GM12892 (cell line): ENCODE measurements at regions not wholly inside any gene's neighbourhood (a gene's known extent, or its start where the extent isn't known, plus 50 kb on each side); places are given as distances from the start of the nearest gene placed in this dataset.
"Not testable (repeated sequence)": the region's sequence is repeated elsewhere in the genome, so short reads cannot be mapped to it uniquely, and the experiment has no call there.

ENCODE experiments used
- DNase-seq: peaks from one replicate; pipeline ENCODE4 v3.0.0; 2011; ENCODE audit not compliant: insufficient read length
- FAIRE-seq: peaks from 2 replicates; lab custom pipeline; 2011; peaks lifted over from hg19 to GRCh38; lab: Jason Lieb, UNC
- POLR2A ChIP-seq: IDR thresholded peaks from 2 replicates; pipeline ENCODE4 v1.6.1; 2011; ENCODE audit warnings: low read depth, low read length, control low read depth
- POLR2AphosphoS5 ChIP-seq: IDR thresholded peaks from 2 replicates; pipeline ENCODE4 v1.6.1; 2011; ENCODE audit warnings: low read depth, low read length, control low read depth
- TAF1 ChIP-seq: IDR thresholded peaks from 2 replicates; pipeline ENCODE4 v1.6.1; 2011; ENCODE audit warnings: low read depth, mild to moderate bottlenecking, control low read depth, low read length, borderline replicate concordance

DNA sequence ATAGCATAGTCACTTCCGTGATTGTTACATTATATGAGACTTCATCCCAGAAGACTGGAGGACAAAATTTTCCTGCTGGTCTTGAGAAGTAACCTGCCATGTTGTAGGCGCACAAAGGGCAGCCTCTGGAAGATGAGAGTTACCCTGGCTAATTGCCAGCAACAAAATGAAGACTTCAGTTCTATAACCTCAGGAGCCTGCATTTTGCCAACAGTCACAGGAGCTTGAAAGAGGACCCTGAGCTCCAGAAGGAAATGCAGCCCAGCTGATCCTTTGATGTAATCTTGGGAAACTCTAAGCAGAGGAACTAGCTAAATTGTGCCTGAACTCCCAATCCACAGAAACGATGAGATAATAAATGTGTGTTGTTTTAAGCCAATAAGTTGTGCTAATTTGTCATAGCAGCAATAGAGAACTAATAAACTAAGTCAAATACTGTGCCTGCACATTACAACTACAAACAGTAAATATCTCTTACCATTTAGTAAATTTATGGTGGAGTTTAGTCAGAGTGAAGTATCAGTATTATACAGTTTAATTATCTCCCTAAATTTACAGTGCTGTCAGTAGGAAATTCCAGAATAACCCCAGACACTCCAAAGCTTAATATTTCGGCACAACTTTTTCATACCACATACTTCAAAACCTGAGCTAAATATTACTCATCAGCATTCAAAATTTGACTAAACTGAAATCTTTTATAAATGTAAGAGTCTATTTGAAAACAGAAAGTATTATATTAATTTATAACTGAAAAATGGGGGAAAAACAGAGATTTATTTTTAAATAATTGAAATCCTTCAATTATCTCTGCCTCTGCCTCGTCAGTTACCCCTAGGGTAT lies 90.1 kb upstream of the MAPK10 start:
- DNase-seq: no peak
- no peak for FAIRE-seq
- TF ChIP-seq POLR2A (no peak), TAF1 (no peak), POLR2AphosphoS5 (no peak)

DNA sequence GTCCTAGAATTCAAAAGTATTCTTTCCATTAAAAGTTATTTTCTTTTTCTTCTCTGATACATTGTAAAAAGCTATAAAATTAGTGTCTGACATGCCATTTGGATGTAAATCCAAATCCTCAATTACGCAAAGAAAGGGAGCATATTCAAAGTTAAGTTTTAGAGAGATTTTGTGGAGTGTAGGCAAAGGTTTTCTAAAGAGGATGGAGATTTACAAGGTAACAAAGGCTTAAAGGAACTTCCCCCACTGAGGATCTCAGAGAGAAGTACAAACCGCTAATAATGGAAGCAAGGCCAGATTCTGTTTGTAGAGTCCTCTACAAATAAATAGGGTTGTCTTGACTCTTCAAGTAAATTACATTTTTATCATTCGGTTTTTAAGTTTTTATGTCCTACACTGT lies 91.0 kb upstream of the MAPK10 start:
- TF ChIP-seq TAF1 (no peak), POLR2AphosphoS5 (no peak), POLR2A (no peak)
- FAIRE-seq (no peak), DNase-seq (no peak)

DNA sequence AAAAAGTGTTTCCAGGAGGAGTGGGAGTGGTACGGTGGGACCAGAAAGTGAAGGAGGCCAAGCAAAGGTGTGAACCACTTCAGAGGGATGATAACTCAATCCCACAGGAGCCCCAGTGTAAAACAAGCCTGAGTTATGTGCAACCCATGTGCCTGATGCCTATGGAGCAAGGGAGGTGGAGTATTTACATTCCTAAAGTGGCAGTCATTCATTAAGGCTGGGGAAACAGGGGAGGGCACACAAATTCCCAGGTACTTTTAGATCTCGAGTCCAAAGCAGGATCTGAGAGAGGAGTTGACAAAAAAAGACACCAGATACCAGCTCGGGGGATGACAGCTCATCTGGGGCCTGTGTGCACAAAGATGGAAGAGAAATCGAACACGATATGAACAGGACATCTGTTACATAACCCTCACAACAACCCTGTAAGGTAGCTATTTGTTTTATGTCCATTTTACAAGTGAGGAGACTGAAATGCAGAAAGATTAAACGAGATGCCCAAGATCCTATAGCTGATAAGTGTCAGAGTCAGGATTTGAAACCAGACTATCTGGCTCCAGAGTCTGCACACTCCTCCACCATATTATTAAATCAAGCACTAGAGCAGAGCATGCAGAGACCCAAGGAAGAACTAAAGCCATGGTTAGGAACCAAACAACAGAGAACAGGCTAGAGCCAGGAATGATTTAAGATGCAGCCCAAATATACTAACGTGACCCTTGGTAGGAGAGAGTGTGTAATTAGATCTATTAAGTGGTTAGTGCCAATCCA lies 91.9 kb upstream of the MAPK10 start:
- no peak for TF ChIP-seq POLR2AphosphoS5
- TF ChIP-seq TAF1: no peak
- TF ChIP-seq POLR2A: no peak
- DNase-seq (no peak), FAIRE-seq (no peak)

DNA sequence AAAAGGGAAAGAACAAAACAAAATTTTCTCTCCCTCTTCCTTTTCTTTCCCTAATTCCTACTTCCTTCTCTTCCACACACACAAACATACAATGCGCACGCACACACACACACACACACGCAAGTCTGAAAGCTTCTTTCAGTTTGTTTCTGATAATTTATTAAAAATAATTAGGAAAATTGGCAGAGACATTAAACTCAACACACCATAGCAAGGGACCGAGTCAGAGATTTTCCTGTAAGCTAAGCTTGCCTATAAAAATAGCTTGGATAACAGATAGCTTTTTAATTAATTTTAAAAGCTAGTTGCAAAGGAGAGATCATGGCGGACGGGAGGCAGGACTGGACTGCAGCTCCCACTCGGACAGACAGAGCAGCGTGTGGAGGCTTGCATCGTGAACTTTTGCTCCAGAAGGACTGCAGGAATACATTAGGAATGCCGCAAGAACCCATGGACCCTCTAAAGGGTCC lies 92.6 kb upstream of the MAPK10 start:
- DNase-seq (no peak), FAIRE-seq (no peak)
- TF ChIP-seq TAF1 (no peak), POLR2A (no peak), POLR2AphosphoS5 (no peak)

DNA sequence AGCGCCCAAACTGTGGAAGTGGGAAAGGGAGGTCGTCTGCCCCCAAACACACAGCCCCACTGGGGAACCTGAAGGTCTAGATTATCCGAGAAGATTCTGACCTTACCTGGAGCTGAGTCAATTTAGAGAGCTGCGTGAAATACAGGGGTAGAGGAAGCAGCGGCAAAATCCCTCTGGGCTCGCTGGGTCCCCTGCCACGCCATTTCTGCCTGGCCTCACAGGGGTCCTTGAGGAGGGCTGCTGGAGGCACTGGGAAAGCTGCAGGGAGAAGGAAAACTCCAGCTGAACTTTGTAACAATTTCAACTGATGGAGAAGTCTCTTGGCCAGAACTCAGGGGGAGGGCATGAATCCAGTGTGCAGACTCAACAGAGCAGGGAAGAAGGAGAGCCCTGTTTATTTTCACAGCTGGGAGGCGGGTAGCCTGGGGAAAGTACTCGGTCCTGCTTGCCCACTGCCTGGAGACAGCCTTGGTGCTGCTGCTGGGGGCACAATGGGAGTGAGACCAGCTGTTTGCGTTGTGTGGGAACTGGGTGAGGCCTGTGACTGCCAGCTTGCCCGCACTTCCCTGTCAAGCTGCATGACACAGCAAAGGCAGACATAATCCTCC lies 93.2 kb upstream of the MAPK10 start:
- FAIRE-seq: no peak
- DNase-seq: no peak
- TF ChIP-seq TAF1 (no peak), POLR2AphosphoS5 (no peak), POLR2A (no peak)

DNA sequence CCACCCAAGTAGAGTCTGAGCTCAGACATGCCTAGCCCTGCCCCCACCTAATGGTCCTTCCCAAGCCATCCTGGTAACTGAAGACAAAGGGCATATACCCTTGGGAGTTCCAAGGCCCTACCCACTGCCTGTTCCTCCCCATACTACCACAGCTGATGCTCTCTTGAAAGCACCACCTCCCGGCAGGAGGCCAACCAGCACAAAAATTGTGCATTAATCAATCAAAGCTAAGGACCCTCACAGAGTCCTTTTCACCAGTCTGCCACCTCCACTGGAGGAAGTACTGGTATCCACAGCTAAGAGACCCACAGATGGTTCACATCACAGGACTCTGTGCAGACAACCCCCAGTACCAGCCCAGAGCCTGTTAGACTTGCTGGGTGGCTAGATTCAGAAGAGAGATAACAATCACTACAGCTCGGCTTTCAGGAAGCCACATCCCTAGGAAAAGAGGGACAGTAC lies 93.8 kb upstream of the MAPK10 start:
- not testable (repeated sequence) for DNase-seq

DNA sequence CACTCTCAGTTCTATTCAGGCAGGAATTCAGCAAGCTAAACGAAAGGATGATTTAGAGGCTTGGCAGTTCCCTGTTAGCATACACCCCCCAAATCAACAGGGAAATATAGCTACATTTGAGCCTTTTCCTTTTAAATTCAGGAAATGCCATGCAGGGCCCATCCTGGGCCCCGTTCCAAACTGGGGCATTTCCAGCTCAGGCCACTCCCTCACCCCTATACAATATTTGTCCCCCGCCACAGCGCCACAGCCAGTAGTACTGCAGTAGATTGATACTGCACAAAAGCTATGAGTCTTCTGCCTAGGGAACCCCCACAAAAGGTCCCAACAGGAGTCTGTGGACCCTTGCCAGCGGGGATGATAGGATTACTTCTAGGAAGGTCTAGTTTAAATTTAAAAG lies 102.0 kb upstream of the MAPK10 start:
- no peak for FAIRE-seq
- TF ChIP-seq POLR2A (no peak), TAF1 (no peak), POLR2AphosphoS5 (no peak)
- DNase-seq: no peak

More for the DNA sequence above, 93.8 kb upstream of the MAPK10 start:
- not testable (repeated sequence) for FAIRE-seq

DNA sequence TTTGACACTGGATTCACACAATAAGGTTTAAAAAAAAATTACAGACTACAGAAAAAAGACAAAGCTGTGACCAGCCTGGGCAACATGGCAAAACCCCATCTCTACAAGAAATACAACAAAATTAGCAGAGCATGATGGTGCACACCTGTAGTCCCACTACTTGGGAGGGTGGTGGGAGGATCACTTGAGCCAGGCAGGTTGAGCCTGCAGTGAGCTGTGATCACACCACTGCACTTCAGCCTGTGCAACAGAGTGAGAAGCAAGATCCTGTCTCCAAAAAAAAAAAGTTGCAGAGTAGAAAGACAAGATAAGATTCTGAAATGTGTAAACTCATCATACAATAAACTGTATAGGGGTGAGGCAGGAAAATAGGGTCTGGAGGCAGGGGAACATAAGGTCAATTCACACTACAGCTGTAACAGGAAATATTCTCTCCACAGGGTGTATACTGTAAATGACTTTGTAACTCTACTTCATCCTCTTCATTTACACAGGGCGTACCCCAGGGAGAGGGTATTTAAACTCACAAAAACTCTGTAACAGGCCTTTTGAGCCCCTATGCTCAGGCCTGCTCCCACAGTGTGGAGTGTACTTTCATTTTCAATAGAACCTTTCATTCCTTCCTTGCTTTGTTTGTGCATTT lies 112.6 kb upstream of the MAPK10 start:
- no peak for FAIRE-seq
- DNase-seq: no peak
- no peak for TF ChIP-seq POLR2A

DNA sequence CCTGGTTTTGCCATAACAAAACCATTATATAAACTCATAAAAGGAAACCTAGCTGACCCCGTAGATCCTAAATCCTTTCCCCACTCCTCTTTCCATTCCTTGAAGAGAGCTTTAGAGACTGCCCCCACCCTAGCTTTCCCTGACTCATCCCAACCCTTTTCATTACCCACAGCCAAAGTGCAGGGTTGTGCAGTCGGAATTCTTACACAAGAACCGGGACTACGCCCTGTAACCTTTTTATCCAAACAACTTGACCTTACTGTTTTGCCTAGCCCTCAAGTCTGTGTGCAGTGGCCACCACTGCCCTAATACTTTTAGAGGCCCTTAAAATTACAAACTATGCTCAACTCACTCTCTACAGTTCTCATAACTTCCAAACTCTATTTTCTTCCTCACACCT lies 116.0 kb upstream of the PTPN13 start:
- FAIRE-seq: not testable (repeated sequence)

DNA sequence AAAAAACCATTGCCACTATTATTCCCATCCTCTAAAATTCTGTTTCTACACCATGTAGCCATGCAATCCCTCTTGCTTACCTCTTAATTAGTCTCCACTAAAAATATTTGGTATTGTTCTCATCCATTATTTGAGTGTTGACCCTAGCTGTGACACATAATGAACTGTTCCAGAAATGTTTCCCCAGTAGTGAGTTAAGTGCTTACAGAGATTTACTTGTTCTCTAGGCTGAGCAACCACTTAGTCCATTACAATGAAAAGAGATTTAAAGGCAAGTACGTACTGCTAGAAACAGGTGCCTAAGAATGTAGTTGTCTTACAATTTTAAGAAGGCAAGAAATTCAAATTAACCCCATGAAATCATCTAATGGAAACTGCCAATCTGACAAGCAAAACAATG lies 112.7 kb upstream of the PTPN13 start:
- DNase-seq: no peak
- TF ChIP-seq POLR2AphosphoS5 (no peak), POLR2A (no peak), TAF1 (no peak)
- FAIRE-seq: no peak

More for the DNA sequence above, 116.0 kb upstream of the PTPN13 start:
- DNase-seq: not testable (repeated sequence)

DNA sequence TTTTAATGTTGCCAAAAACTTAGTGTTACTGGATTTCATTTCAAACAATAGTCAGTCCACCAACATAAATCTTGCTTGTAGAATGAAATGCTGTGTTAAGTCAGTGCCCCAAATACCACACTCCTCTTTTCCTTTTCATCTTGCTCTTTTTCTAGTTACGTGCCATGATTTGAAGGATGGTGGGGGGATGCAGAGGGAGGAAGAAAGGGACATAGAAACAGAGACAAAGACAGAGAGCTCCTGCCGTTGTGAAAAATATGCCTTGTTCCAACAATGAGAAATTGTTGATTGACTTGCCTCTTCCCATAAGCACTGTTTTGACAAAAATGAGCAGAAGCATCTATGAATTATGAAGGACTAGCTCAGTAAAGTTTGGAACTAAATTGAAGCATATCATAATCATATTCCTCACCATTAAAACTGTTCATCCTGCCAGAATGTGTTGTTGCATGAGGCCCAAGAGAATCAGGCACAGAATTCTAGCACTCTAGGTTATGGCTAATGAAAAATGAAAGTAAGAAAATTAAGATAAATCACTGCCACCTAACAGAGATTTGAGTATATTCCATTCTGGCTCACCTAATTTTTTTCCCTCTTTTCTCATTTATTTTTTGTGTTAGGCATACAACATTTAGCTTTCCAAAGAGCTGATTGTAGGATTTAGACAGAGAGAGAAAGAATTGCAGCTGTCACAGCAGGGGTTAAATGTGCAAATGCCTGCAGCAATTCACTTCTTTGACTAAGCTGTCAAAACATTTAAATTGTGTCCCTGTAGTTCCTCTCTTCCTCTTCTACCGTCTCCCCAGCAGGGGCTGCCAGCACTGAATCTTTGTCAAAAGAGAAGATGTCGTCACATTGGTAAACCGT lies 111.6 kb upstream of the PTPN13 start:
- no peak for FAIRE-seq
- no peak for DNase-seq
- TF ChIP-seq TAF1 (no peak), POLR2A (no peak), POLR2AphosphoS5 (no peak)
